ENCODE measurements at regions not wholly inside any gene's neighbourhood (a gene's known extent, or its start where the extent isn't known, plus 50 kb on each side); places are given as distances from the start of the nearest gene placed in this dataset.

- ChIA-PET CTCF (interaction anchor here (0.6 kb wide), 1 partner anchor 104 kb away, joined by 3 read pairs; no protein-coding TSS in a partner anchor), POLR2A (interaction anchor here (1.4 kb wide), 1 partner anchor 91 kb away, joined by 3 read pairs; no protein-coding TSS in a partner anchor)
- no peak for DNase-seq (ENCODE audit: extremely low spot score)
- TF ChIP-seq CTBP1 (IDR thresholded peaks at IDR 0.05; ENCODE audit: borderline replicate concordance) (no peak), ZNF384 (IDR thresholded peaks at IDR 0.05) (no peak), FOXM1 (IDR thresholded peaks at IDR 0.05; ENCODE audit: borderline replicate concordance) (no peak), TARDBP (IDR thresholded peaks at IDR 0.05) (no peak), HDGF (IDR thresholded peaks at IDR 0.05; ENCODE audit: borderline replicate concordance) (no peak), BHLHE40 (IDR thresholded peaks at IDR 0.05; ENCODE audit: borderline replicate concordance) (no peak), PKNOX1 (IDR thresholded peaks at IDR 0.05) (no peak), L3MBTL2 (conservative IDR thresholded peaks at IDR 0.05) (no peak), FOXA1 (IDR thresholded peaks at IDR 0.05) (no peak), FOXK2 (IDR thresholded peaks at IDR 0.05) (no peak), SP1 (IDR thresholded peaks at IDR 0.05) (no peak), LEF1 (IDR thresholded peaks at IDR 0.05; ENCODE audit: borderline replicate concordance) (no peak), NFRKB (IDR thresholded peaks at IDR 0.05) (no peak), ARNT (IDR thresholded peaks at IDR 0.05) (no peak), ELF4 (IDR thresholded peaks at IDR 0.05) (no peak), SUZ12 (IDR thresholded peaks at IDR 0.05) (no peak)
These were observed 59.2 kb upstream of the KLF7 start for GRCh38 chr2:207224791-207225482.

- DNase-seq (ENCODE audit: extremely low spot score): no peak
- no peak for TF ChIP-seq CTBP1 (IDR thresholded peaks at IDR 0.05; ENCODE audit: borderline replicate concordance)
- no peak for TF ChIP-seq NFRKB (IDR thresholded peaks at IDR 0.05)
- TF ChIP-seq TARDBP (IDR thresholded peaks at IDR 0.05): no peak
- no peak for TF ChIP-seq ZNF384 (IDR thresholded peaks at IDR 0.05)
- no peak for TF ChIP-seq L3MBTL2 (conservative IDR thresholded peaks at IDR 0.05)
- TF ChIP-seq ELF4 (IDR thresholded peaks at IDR 0.05): no peak
- CTCF ChIA-PET: no interaction called here
- POLR2A ChIA-PET: no interaction called here
These were observed 60.0 kb upstream of the KLF7 start for GRCh38 chr2:207225773-207226172.

- CTCF ChIA-PET: no interaction called here
- POLR2A ChIA-PET: no interaction called here
These were observed 60.5 kb upstream of the KLF7 start for GRCh38 chr2:207226243-207226642.

GRCh38 chr2:207226671-207227061 lies 60.9 kb upstream of the KLF7 start:
- POLR2A ChIA-PET: interaction anchor here (1.0 kb wide), 1 partner anchor 13 kb away, joined by 3 read pairs; no protein-coding TSS in a partner anchor
- no peak for DNase-seq (ENCODE audit: extremely low spot score)
- no peak for TF ChIP-seq CTBP1 (IDR thresholded peaks at IDR 0.05; ENCODE audit: borderline replicate concordance)
- TF ChIP-seq ELF4 (IDR thresholded peaks at IDR 0.05): no peak
- no peak for TF ChIP-seq FOXM1 (IDR thresholded peaks at IDR 0.05; ENCODE audit: borderline replicate concordance)
- TF ChIP-seq FOXA1 (IDR thresholded peaks at IDR 0.05): no peak
- TF ChIP-seq FOXK2 (IDR thresholded peaks at IDR 0.05): no peak
- TF ChIP-seq NFRKB (IDR thresholded peaks at IDR 0.05): no peak
- no peak for TF ChIP-seq ARNT (IDR thresholded peaks at IDR 0.05)
- TF ChIP-seq SUZ12 (IDR thresholded peaks at IDR 0.05): no peak
- no peak for TF ChIP-seq BHLHE40 (IDR thresholded peaks at IDR 0.05; ENCODE audit: borderline replicate concordance)
- no peak for TF ChIP-seq ZNF384 (IDR thresholded peaks at IDR 0.05)
- TF ChIP-seq TARDBP (IDR thresholded peaks at IDR 0.05): no peak
- no peak for TF ChIP-seq SP1 (IDR thresholded peaks at IDR 0.05)
- no peak for TF ChIP-seq LEF1 (IDR thresholded peaks at IDR 0.05; ENCODE audit: borderline replicate concordance)
- no peak for TF ChIP-seq HDGF (IDR thresholded peaks at IDR 0.05; ENCODE audit: borderline replicate concordance)
- no peak for TF ChIP-seq PKNOX1 (IDR thresholded peaks at IDR 0.05)
- no peak for TF ChIP-seq L3MBTL2 (conservative IDR thresholded peaks at IDR 0.05)
- CTCF ChIA-PET: no interaction called here

More at GRCh38 chr2:207226243-207226642, 60.5 kb upstream of the KLF7 start:
- no peak for TF ChIP-seq ELF4 (IDR thresholded peaks at IDR 0.05)
- no peak for TF ChIP-seq SP1 (IDR thresholded peaks at IDR 0.05)
- no peak for TF ChIP-seq NFRKB (IDR thresholded peaks at IDR 0.05)
- TF ChIP-seq ZNF384 (IDR thresholded peaks at IDR 0.05): no peak
- TF ChIP-seq ARNT (IDR thresholded peaks at IDR 0.05): no peak
- no peak for TF ChIP-seq FOXA1 (IDR thresholded peaks at IDR 0.05)
- TF ChIP-seq L3MBTL2 (conservative IDR thresholded peaks at IDR 0.05): no peak
- no peak for TF ChIP-seq PKNOX1 (IDR thresholded peaks at IDR 0.05)
- TF ChIP-seq HDGF (IDR thresholded peaks at IDR 0.05; ENCODE audit: borderline replicate concordance): no peak
- TF ChIP-seq LEF1 (IDR thresholded peaks at IDR 0.05; ENCODE audit: borderline replicate concordance): no peak
- TF ChIP-seq BHLHE40 (IDR thresholded peaks at IDR 0.05; ENCODE audit: borderline replicate concordance): no peak
- no peak for TF ChIP-seq CTBP1 (IDR thresholded peaks at IDR 0.05; ENCODE audit: borderline replicate concordance)
- no peak for TF ChIP-seq TARDBP (IDR thresholded peaks at IDR 0.05)
- no peak for TF ChIP-seq FOXK2 (IDR thresholded peaks at IDR 0.05)
- TF ChIP-seq FOXM1 (IDR thresholded peaks at IDR 0.05; ENCODE audit: borderline replicate concordance): no peak
- no peak for TF ChIP-seq SUZ12 (IDR thresholded peaks at IDR 0.05)
- no peak for DNase-seq (ENCODE audit: extremely low spot score)

- TF ChIP-seq BHLHE40 (IDR thresholded peaks at IDR 0.05; ENCODE audit: borderline replicate concordance) (no peak), CTBP1 (IDR thresholded peaks at IDR 0.05; ENCODE audit: borderline replicate concordance) (no peak), HDGF (IDR thresholded peaks at IDR 0.05; ENCODE audit: borderline replicate concordance) (no peak), SUZ12 (IDR thresholded peaks at IDR 0.05) (no peak), NFRKB (IDR thresholded peaks at IDR 0.05) (no peak), LEF1 (IDR thresholded peaks at IDR 0.05; ENCODE audit: borderline replicate concordance) (no peak), ZNF384 (IDR thresholded peaks at IDR 0.05) (no peak), FOXA1 (IDR thresholded peaks at IDR 0.05) (no peak), FOXM1 (IDR thresholded peaks at IDR 0.05; ENCODE audit: borderline replicate concordance) (no peak), TARDBP (IDR thresholded peaks at IDR 0.05) (no peak), PKNOX1 (IDR thresholded peaks at IDR 0.05) (no peak), SP1 (IDR thresholded peaks at IDR 0.05) (no peak), ELF4 (IDR thresholded peaks at IDR 0.05) (no peak), L3MBTL2 (conservative IDR thresholded peaks at IDR 0.05) (no peak), ARNT (IDR thresholded peaks at IDR 0.05) (no peak), FOXK2 (IDR thresholded peaks at IDR 0.05) (no peak)
- no peak for DNase-seq (ENCODE audit: extremely low spot score)
- CTCF ChIA-PET: no interaction called here
- POLR2A ChIA-PET: interaction anchor here (1.0 kb wide), 1 partner anchor 13 kb away, joined by 3 read pairs; no protein-coding TSS in a partner anchor
These were observed 61.5 kb upstream of the KLF7 start for GRCh38 chr2:207227062-207227748.
